Activated B cell treated with CpG ODN at 0.5 μM for 24 hours (primary cell): ENCODE measurements at regions not wholly inside any gene's neighbourhood (a gene's known extent, or its start where the extent isn't known, plus 50 kb on each side); places are given as distances from the start of the nearest gene placed in this dataset.

Source experiments
- ATAC-seq: fragments of 200-7000 bp; cut with Tn5 transposase; one replicate; pipeline ENCODE4 v1.10.0; 2021; ENCODE audit warnings: low read depth, mild to moderate bottlenecking, moderate library complexity
- CTCF ChIA-PET: fragments of 350-600 bp; sonication (Branson Sonifier 250); formaldehyde crosslinking; loops from one replicate; lab custom pipeline; 2021; ENCODE audit warnings: antibody characterized with exemption; lab: Charles Lee
- POLR2A ChIA-PET: fragments of 350-600 bp; sonication (Branson Sonifier 250); formaldehyde crosslinking; loops from one replicate; lab custom pipeline; 2021; ENCODE audit warnings: antibody characterized with exemption; lab: Charles Lee
- DNase-seq: peaks from one replicate; pipeline ENCODE4 v3.0.0; 2022
- H3K27ac Mint-ChIP-seq: one replicate; pipeline ENCODE4 v1.8.0; 2020; ENCODE audit warnings: mixed read lengths
- H3K27me3 Mint-ChIP-seq: one replicate; pipeline ENCODE4 v1.8.0; 2021; ENCODE audit warnings: mixed read lengths
- H3K36me3 Mint-ChIP-seq: one replicate; pipeline ENCODE4 v1.8.0; 2021; ENCODE audit warnings: low read depth, mixed read lengths
- H3K4me1 Mint-ChIP-seq: one replicate; pipeline ENCODE4 v1.8.0; 2021; ENCODE audit warnings: mixed read lengths
- H3K4me3 Mint-ChIP-seq: one replicate; pipeline ENCODE4 v1.8.0; 2020; ENCODE audit warnings: mild to moderate bottlenecking, mixed read lengths
- H3K9me3 Mint-ChIP-seq: one replicate; pipeline ENCODE4 v1.8.0; 2020; ENCODE audit warnings: mixed read lengths
- CTCF ChIP-seq: fragments of 200-600 bp; IDR thresholded peaks from one replicate; pipeline ENCODE4 v1.8.0; 2022; ENCODE audit warnings: antibody characterized with exemption, mild to moderate bottlenecking
- intact Hi-C: fragments of 100-400 bp; cut with micrococcal nuclease; formaldehyde crosslinking; loops from one replicate; pipeline ENCODE4 v1.15.1; 2024

GRCh38 chr11:106275151-106275550, 197.7 kb downstream of the AASDHPPT start:
- DNase-seq = no peak
- CTCF ChIA-PET = no interaction called here
- Mint-ChIP-seq H3K27me3 (no peaks in the 10 kb centered on the region), H3K4me1 (no peaks in the 10 kb centered on the region), H3K36me3 (no peaks in the 10 kb centered on the region), H3K9me3 (peaks cover 7% of the 10 kb centered on the region), H3K4me3 (no peak overlapping the region), H3K27ac (no peak overlapping the region)
- POLR2A ChIA-PET = no interaction called here
- no peak for ATAC-seq
- TF ChIP-seq CTCF = no peak
- intact Hi-C loops = no loop called here

DNA sequence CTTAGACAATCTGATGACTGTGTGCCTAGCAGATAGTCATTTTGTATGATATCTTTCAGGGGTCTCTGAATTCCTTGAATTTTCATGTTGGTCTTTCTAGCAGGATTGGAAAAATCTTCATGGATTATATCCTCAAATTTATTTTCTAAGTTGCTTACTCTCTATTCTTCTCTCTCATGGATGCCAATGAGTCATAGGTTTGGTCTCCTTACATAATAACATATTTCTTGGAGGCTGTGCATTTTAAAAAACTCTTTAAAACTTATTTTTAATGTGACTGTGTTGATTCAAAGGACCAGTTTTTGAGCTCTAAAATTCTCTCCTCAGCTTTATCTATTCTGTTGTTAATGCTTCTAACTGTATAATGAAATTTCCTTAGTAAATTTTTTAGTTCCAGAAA, 198.7 kb downstream of the AASDHPPT start:
- intact Hi-C loops = no loop called here
- no peak for ATAC-seq
- Mint-ChIP-seq H3K27ac (no peak overlapping the region), H3K27me3 (no peaks in the 10 kb centered on the region), H3K36me3 (no peaks in the 10 kb centered on the region), H3K9me3 (peaks cover 7% of the 10 kb centered on the region), H3K4me1 (no peaks in the 10 kb centered on the region), H3K4me3 (no peak overlapping the region)
- POLR2A ChIA-PET = no interaction called here
- DNase-seq = no peak
- CTCF ChIA-PET = no interaction called here
- no peak for TF ChIP-seq CTCF

- no peaks in the 10 kb centered on the region for H3K4me1 Mint-ChIP-seq
- ChIA-PET CTCF (no interaction called here), POLR2A (no interaction called here)
- no peak for TF ChIP-seq CTCF
- H3K27me3 Mint-ChIP-seq = no peaks in the 10 kb centered on the region
- no peak overlapping the region for H3K4me3 Mint-ChIP-seq
- H3K36me3 Mint-ChIP-seq = no peaks in the 10 kb centered on the region
- no peak for DNase-seq
- ATAC-seq = no peak
- peaks cover 7% of the 10 kb centered on the region for H3K9me3 Mint-ChIP-seq
- H3K27ac Mint-ChIP-seq = no peak overlapping the region
- intact Hi-C loops = no loop called here
Observed at GRCh38 chr11:106276859-106277436, 199.5 kb downstream of the AASDHPPT start.

DNA sequence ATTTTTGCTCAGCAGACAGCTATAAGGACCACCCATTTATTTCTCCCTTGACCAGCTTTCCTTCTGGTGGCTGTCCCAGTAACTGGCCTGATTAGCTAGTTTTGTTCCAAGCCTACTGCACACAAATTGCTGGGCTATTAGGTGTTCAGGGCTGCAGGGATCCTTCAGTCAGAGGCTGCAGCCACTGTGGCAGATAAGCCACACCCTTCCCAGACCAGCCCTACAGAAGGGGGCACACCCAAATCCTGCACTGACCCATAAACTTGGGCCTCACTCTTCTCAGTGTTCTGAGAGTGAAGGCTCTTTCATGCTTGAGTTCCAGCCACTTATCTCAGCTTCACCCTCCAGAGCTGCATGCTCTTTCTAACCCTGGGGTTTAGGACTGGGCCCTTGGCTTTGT, 200.0 kb downstream of the AASDHPPT start:
- Mint-ChIP-seq H3K4me3 (no peak overlapping the region), H3K36me3 (no peaks in the 10 kb centered on the region), H3K27ac (no peak overlapping the region), H3K4me1 (no peaks in the 10 kb centered on the region), H3K27me3 (no peaks in the 10 kb centered on the region), H3K9me3 (peaks cover 7% of the 10 kb centered on the region)
- DNase-seq (no peak), ATAC-seq (no peak)
- CTCF ChIA-PET = no interaction called here
- POLR2A ChIA-PET = no interaction called here
- no peak for TF ChIP-seq CTCF
- intact Hi-C loops = no loop called here

DNA sequence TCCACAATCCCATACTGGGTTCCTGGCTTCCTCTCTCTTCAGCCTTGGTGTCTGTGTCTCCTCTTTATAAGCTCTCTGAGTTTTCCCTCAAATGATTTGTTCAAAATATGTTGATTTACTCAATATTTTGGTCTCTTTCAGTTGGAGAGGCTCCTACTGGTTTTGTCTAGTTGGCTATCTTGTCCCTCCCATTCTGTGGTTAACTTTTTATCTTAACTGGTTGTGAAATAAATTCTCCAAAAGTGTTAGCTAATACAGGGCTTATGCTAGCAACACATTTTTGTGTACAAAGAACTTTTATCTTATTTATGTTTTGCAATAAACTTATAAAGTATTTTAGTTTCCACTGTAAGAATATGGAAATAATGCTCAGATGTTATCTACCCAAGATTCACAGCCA, 200.9 kb downstream of the AASDHPPT start:
- intact Hi-C loops = no loop called here
- no peak overlapping the region for H3K4me3 Mint-ChIP-seq
- no peaks in the 10 kb centered on the region for H3K36me3 Mint-ChIP-seq
- H3K4me1 Mint-ChIP-seq = no peaks in the 10 kb centered on the region
- ChIA-PET CTCF (no interaction called here), POLR2A (no interaction called here)
- no peaks in the 10 kb centered on the region for H3K27me3 Mint-ChIP-seq
- H3K9me3 Mint-ChIP-seq = peaks cover 4% of the 10 kb centered on the region
- no peak for DNase-seq
- no peak for TF ChIP-seq CTCF
- no peak overlapping the region for H3K27ac Mint-ChIP-seq
- ATAC-seq = no peak
